ENCODE measurements at regions not wholly inside any gene's neighbourhood (a gene's known extent, or its start where the extent isn't known, plus 50 kb on each side); places are given as distances from the start of the nearest gene placed in this dataset.
"Not testable (repeated sequence)": the region's sequence is repeated elsewhere in the genome, so short reads cannot be mapped to it uniquely, and the experiment has no call there.

- no peak for DNase-seq
These were observed 184.5 kb upstream of the SLC24A3 start for GRCh38 chr20:19027971-19028370.

GRCh38 chr20:19041787-19042186, 170.7 kb upstream of the SLC24A3 start:
- no peak for DNase-seq

DNA sequence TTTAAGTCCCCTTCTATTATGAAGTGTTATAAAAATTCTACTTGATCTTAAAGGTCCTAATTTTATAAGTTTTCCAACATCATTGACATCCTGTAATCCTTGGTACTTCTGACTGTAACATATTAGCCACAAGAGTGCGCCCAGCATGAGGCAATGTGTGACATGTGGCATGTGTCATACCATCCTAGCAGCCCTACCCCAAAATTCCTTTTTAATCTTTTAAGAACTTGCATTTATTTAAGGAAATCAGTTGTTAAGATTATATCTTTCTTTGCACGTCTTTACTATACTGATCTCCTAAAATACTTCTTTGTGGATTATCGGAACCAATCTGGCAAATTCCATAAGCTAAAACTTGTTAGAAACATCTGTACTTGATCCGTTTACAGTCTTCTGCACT, 167.1 kb upstream of the SLC24A3 start:
- no peak for DNase-seq

DNA sequence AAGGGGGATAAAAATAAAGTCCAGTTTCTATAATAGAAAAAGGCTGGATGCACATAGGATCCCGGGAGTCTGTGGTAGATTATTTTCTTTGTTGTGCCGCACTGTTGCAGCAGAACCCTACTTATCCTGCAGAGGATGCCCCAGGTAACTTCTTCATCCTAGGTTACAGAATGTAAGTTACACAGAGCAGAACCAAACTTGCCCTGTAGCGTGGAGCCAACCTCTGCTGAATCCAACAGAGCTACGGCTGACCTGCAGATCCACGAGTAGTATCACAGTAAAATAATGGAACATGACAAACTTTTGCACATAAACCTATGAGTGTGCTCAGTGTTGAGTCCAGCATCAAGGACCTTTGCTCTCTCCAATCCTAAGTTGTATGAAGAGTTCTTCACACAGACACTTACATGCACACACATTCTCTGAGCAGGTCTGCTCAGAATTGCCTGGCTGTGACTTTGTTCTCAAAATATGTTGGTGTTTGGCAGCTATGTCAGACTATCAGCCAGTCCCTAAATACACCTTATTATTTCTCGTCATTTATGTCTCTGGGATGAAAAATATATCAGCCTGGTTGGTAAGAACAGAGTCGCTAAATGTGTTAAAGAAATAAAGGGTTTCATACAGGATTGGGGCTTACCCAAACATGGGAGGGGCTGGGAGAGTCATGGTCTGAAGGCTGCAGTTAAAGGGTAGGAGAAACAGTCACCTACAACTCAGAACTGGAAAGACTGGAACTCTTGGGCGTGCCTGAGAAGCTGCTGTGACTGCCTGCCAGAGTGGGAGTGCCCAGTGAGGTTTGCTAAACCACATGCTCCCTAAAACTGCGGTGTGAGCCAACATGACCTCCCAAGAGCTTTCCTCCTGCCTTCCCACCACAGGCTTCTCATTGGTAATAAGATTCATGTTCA, 165.1 kb upstream of the SLC24A3 start:
- no peak for DNase-seq

- no peak for DNase-seq
These were observed 164.5 kb upstream of the SLC24A3 start for GRCh38 chr20:19047951-19048296.

GRCh38 chr20:19048995-19049501, 163.4 kb upstream of the SLC24A3 start:
- no peak for DNase-seq

DNA sequence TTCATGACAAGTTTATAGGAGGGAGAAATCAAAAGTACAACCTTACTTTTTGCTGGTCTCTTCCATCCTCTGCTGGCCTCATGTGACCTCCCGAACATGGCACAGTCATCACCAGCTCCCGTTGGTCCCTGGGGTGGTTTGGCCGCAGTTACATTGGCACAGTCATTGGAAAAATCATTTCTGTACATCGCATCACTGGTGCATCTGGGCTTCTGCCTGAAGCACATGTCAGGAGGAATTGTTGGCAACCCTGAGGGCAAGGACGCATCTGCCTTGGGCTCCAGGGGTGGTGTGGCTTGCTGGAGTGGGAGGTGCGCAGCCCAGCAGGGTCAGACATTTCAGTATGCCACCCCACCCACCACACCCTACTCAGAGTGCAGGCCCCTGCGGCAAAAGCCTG, 162.9 kb upstream of the SLC24A3 start:
- no peak for DNase-seq

DNA sequence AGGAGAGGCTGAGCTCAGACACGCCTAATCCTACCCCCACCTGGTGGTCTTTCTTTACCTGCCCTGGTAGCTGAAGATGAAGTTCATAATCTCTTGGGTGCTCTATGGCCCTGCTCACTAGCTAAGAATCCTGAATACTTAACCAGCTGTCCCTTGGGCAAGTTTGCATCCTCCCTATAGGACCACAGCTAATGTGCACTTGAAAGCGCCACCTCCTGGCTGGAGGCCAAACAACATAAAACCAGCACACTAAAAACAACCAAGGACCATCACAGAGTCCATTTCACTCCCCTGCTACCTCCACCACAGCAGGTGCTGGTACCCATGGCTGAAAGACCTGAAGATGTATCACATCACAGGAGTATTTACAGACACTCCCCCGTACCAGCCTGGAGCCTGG, 155.5 kb upstream of the SLC24A3 start:
- no peak for DNase-seq

GRCh38 chr20:19064788-19065187, 147.7 kb upstream of the SLC24A3 start:
- DNase-seq = not testable (repeated sequence)

DNA sequence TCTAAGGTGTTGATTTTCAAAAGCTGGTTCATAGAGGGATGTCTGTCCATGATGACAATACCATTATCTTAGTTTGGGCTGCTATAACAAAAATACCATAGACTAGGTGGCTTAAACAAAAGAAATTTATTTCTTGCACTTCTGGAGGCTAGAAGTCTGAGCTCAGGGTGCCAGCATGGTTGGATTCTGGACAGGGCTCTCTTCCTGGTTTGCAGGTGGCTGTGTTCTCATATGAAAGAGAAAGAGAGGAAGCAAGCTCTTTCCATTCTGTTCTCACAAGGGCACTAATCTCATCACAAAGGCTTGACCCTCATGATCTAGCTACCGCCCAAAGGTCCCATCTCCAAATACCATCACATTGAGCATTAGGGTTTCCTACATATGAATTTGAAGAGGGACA, 144.5 kb upstream of the SLC24A3 start:
- no peak for DNase-seq

DNA sequence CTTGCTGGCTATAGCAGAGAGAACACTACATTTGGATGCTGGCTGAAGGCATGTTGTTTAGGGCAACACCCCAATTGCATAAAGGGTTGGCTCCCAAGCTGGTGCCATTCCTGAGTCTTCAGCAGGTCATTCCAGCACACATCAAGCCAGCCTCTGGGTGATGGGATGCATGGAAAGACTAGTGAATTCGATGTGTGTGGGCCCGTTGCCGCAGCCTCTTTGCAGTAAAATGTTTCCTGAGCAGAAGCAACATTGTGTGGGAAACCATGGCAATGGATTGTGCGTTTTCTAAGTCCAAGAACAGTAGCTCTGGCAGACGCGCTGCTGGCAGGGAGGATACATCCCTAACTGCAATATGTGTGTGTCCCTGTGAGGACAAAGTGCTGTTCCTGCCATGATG, 142.4 kb upstream of the SLC24A3 start:
- DNase-seq = no peak

GRCh38 chr20:19070681-19071445, 141.6 kb upstream of the SLC24A3 start:
- DNase-seq = no peak

GRCh38 chr20:19071446-19071725, 141.1 kb upstream of the SLC24A3 start:
- DNase-seq = no peak

DNA sequence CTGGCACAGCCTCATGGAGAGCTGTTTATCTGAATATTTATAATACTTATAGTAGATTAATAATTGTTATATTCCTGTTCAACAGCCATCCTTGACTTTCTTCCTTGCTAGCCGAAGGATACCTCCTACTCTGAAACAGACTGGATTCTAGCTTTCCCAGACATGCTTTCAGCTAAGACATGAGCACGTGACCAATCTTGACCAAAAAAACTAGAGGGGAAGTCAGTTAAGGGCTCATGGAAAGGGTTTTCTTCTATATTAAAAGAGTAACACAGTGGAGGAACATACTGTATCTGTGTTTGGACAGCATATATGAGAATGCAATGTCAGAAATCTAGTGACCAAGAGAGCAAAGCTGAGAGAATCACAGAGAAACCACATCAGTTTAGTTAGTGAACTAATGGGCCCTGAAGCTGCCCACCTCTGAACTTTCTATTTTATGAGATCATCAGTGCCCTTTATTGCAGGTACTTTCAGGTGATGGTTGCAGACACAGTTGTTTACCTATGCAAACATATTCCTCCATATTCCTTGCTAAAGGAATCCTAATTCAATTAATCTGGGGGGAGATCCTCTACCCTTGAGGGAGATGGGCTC, 140.4 kb upstream of the SLC24A3 start:
- DNase-seq = no peak

DNA sequence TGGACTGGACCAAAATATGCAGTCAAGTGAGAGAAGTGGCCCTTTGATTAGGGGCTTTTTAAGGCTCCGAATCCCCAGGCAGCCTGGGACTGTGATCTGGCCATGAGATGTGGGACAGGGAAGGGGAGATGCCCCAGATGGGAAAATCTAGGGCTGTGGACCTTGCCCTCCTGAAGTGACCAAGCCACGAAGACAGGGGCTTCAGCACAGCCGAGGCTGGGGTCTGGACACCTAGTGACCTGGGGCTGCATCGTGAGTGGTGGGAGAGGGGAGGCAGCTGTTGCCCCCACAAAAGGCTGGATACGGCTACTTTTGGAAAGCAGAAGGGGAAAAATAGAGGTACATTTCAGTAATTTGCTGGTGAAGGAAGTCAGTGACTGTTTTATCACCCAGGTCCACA, 139.5 kb upstream of the SLC24A3 start:
- DNase-seq = no peak

- DNase-seq = no peak
These were observed 138.7 kb upstream of the SLC24A3 start for GRCh38 chr20:19073584-19074218.

- no peak for DNase-seq
These were observed 138.1 kb upstream of the SLC24A3 start for GRCh38 chr20:19074356-19074755.

- no peak for DNase-seq
These were observed 137.5 kb upstream of the SLC24A3 start for GRCh38 chr20:19074828-19075516.

DNA sequence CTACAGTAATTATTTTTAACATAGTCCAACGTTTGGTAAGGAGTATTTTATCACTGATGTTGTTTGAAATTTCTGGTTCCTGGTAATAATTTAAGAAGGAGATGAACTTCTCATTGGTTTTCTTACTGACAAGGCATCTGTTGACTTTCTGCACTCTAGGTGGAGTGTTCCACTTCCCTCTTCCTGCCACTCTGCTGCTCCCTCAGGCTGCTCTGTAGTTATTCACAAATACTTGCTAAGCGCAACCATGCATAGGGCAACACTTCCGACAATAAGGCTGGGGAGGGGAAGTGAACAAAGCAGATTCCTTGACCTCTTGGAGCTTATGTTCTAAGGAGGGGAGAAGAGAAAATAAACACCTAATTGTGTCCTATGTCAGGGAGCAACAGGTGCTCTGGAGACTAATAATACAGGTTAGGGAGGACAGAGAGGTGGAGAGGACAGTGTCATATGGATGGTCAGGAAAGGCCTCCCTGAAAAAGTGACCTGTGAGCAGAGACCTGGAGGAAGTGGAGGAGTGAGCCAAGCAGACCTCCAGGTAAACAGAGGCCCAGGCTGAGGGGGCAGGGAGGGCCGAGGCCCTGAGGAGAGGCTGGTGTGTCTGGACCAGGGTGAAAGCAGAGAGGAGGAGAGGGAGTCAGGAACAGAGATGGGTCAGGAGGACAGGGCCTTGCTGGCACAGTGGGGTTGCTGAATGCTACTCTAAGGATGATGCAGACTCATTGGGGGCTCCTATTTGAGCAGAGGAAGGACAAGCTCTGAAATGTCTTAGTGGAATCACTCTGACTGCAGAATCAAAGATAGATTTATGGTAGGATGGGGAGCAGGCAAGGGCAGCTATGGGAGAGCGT, 134.8 kb upstream of the SLC24A3 start:
- no peak for DNase-seq

- DNase-seq = no peak
These were observed 133.7 kb upstream of the SLC24A3 start for GRCh38 chr20:19078448-19079373.

Measured in midbrain (tissue), 1 donor.